ENCODE measurements at regions not wholly inside any gene's neighbourhood (a gene's known extent, or its start where the extent isn't known, plus 50 kb on each side); places are given as distances from the start of the nearest gene placed in this dataset.

GRCh38 chr3:83131236-83131635, 1369.8 kb upstream of the GBE1 start:
- no peaks in the 10 kb centered on the region for H3K27me3 ChIP-seq
- no peak for TF ChIP-seq CTCF (IDR thresholded peaks at IDR 0.05)
- no peak overlapping the region for H3K27ac ChIP-seq
- no peaks in the 10 kb centered on the region for H3K36me3 ChIP-seq
- no peak overlapping the region for H3K4me3 ChIP-seq
- no peak for DNase-seq
- H3K9me3 ChIP-seq: no peaks in the 10 kb centered on the region
- no peaks in the 10 kb centered on the region for H3K4me1 ChIP-seq

DNA sequence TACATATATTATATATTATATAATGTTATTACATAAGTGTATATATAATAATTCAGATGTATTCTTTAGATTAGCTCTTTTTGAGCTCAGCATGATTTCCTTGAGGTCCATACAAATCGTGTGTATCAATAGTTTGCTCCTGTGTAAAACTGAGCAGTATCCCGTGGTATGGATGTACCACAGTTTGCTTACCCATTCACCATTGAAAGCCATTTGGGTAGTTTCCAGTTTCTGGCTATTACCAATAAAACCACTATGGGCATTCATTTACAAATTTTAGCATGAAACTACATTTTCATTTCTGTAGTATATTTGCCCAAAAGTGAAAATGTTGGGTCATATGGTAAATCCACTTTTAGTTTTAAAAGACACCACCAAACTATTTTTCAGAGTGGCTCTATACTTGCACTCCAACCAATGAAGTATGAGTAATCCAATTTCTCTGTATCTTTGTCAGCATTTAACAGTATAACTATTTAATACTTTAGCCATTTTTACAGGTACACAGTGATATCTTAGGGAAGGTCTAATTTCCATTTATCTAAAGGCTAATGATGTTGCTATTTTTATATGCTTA, 1361.4 kb upstream of the GBE1 start:
- H3K27me3 ChIP-seq: no peaks in the 10 kb centered on the region
- H3K27ac ChIP-seq: no peak overlapping the region
- no peak for DNase-seq
- no peaks in the 10 kb centered on the region for H3K4me1 ChIP-seq
- TF ChIP-seq CTCF (IDR thresholded peaks at IDR 0.05) (no peak), POLR2A (IDR thresholded peaks at IDR 0.05) (no peak)
- H3K9me3 ChIP-seq: no peaks in the 10 kb centered on the region
- H3K36me3 ChIP-seq: no peaks in the 10 kb centered on the region
- no peak overlapping the region for H3K4me3 ChIP-seq

DNA sequence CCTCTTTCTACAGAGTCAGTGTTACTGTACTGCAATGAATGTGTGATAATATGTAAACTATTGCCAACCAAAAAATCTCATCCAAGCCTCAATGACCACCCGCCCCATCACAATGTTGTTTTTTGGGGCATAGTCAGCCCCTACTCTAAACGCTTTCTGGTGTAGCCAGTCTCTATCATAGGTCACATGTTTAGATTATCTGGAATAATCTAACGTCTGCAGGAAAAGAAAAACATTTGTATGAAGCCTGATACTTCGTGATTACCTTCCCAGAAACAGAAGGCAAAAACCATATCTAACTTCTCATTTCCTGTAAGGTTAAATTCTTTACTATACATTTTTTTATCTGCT, 1331.8 kb upstream of the GBE1 start:
- H3K36me3 ChIP-seq: no peaks in the 10 kb centered on the region
- no peaks in the 10 kb centered on the region for H3K9me3 ChIP-seq
- H3K27ac ChIP-seq: no peak overlapping the region
- no peaks in the 10 kb centered on the region for H3K27me3 ChIP-seq
- no peak for DNase-seq
- TF ChIP-seq CTCF (IDR thresholded peaks at IDR 0.05) (no peak), POLR2A (IDR thresholded peaks at IDR 0.05) (no peak)
- H3K4me3 ChIP-seq: no peak overlapping the region
- no peaks in the 10 kb centered on the region for H3K4me1 ChIP-seq

- H3K4me3 ChIP-seq: no peak overlapping the region
- no peaks in the 10 kb centered on the region for H3K9me3 ChIP-seq
- no peaks in the 10 kb centered on the region for H3K27me3 ChIP-seq
- no peak overlapping the region for H3K27ac ChIP-seq
- no peaks in the 10 kb centered on the region for H3K36me3 ChIP-seq
- TF ChIP-seq POLR2A (IDR thresholded peaks at IDR 0.05): no peak
- no peak for TF ChIP-seq CTCF (IDR thresholded peaks at IDR 0.05)
- H3K4me1 ChIP-seq: no peaks in the 10 kb centered on the region
- no peak for DNase-seq
Measured at GRCh38 chr3:83092521-83093221, 1331.2 kb upstream of the GBE1 start.

DNA sequence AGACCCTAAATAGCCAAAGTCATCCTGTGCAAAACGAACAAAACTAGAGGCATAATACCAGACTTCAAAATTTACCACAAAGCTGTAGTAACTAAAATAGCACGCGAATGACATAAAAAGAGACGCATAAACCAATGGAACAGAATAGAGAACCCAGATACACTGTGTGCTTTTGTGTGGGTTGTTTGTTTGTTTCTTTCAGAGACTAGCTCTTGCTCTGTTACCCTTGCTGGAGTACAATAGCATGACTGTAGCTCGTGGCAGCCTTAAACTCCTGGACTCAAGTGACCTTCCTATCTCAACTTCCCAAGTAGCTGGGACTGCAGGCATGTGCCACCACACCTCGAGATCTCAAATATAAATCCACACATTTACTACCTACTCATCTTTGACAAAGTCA, 1314.6 kb upstream of the GBE1 start:
- no peak for TF ChIP-seq POLR2A (IDR thresholded peaks at IDR 0.05)
- DNase-seq: no peak
- H3K27ac ChIP-seq: no peak overlapping the region
- no peaks in the 10 kb centered on the region for H3K4me1 ChIP-seq
- H3K27me3 ChIP-seq: no peaks in the 10 kb centered on the region
- no peaks in the 10 kb centered on the region for H3K36me3 ChIP-seq
- no peak overlapping the region for H3K4me3 ChIP-seq
- H3K9me3 ChIP-seq: no peaks in the 10 kb centered on the region

- no peak overlapping the region for H3K27ac ChIP-seq
- TF ChIP-seq CTCF (IDR thresholded peaks at IDR 0.05): no peak
- no peaks in the 10 kb centered on the region for H3K4me1 ChIP-seq
- H3K9me3 ChIP-seq: no peaks in the 10 kb centered on the region
- no peaks in the 10 kb centered on the region for H3K36me3 ChIP-seq
- no peak for DNase-seq
- H3K27me3 ChIP-seq: no peaks in the 10 kb centered on the region
- H3K4me3 ChIP-seq: no peak overlapping the region
Measured at GRCh38 chr3:83074485-83074884, 1313.0 kb upstream of the GBE1 start.

Measured in Peyer's patch (tissue), 4 donors.